HUES6 (cell line): ENCODE measurements at regions not wholly inside any gene's neighbourhood (a gene's known extent, or its start where the extent isn't known, plus 50 kb on each side); places are given as distances from the start of the nearest gene placed in this dataset.

Experiments used
- H3K27ac ChIP-seq: 2 replicates; pipeline ENCODE4 v1.7.0; 2013; ENCODE audit warnings: low read depth, mild to moderate bottlenecking, low read length, inconsistent platforms
- H3K27me3 ChIP-seq: 2 replicates; pipeline ENCODE4 v1.6.1; 2013; ENCODE audit warnings: low read length; ENCODE audit not compliant: control insufficient read depth, insufficient read depth
- H3K36me3 ChIP-seq: 2 replicates; pipeline ENCODE4 v1.6.1; 2013; ENCODE audit warnings: low read length; ENCODE audit not compliant: control insufficient read depth, insufficient read depth
- H3K4me1 ChIP-seq: 2 replicates; pipeline ENCODE4 v1.6.1; 2013; ENCODE audit warnings: low read length; ENCODE audit not compliant: control insufficient read depth, insufficient read depth
- H3K4me3 ChIP-seq: 2 replicates; pipeline ENCODE4 v1.5.1; 2013; ENCODE audit warnings: low read depth, low read length
- H3K9ac ChIP-seq: one replicate; pipeline ENCODE4 v1.6.1; 2013; ENCODE audit warnings: mild to moderate bottlenecking, low read length
- H3K9me3 ChIP-seq: 2 replicates; pipeline ENCODE4 v1.6.1; 2013; ENCODE audit warnings: low read depth, low read length; ENCODE audit not compliant: control insufficient read depth, insufficient read depth

DNA sequence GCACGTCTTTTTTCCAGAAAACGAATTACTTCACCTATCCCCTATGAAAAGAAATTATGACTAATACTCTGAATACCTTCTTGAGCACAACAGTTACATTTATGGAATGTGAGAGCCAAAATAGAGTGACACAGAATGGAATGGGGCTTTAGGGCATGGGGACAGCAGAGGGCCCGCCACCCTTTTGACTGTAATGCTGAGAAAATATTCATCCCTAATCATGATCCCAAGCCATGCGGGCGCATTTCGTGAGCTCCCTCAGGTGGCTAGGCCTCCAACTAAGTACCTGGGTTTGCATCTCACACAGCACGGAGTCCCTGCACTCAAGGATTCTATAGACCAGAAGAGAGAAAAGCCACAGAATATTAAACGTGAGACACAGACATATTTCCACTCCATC, 212.6 kb downstream of the SOD2 start:
- H3K9me3 ChIP-seq = no peaks in the 10 kb centered on the region
- H3K27ac ChIP-seq = no peak overlapping the region
- H3K27me3 ChIP-seq = no peaks in the 10 kb centered on the region
- no peak overlapping the region for H3K4me3 ChIP-seq
- H3K36me3 ChIP-seq = no peaks in the 10 kb centered on the region
- H3K9ac ChIP-seq = no peak overlapping the region
- H3K4me1 ChIP-seq = no peaks in the 10 kb centered on the region

DNA sequence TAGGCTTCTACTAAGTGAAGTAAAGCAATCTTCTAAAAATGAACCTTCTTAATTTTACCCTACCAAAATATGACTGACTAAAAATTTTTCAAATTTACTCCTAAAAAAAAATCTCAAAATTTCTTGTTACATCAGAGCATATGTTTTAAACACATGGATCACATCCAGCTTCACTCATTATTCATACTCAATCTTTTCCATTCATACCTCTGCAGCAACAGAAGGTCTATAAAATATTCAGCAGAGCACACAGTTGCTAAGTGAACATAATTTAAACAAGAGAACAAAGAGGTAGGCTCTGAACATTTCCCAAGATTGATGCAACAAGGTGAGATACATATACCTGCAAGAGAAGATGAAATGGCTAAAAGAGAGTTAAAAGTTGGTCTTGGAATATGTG, 213.9 kb downstream of the SOD2 start:
- Histone ChIP-seq H3K9ac (no peak overlapping the region), H3K9me3 (no peaks in the 10 kb centered on the region), H3K4me3 (no peak overlapping the region), H3K27me3 (no peaks in the 10 kb centered on the region), H3K4me1 (no peaks in the 10 kb centered on the region), H3K36me3 (no peaks in the 10 kb centered on the region), H3K27ac (no peak overlapping the region)

DNA sequence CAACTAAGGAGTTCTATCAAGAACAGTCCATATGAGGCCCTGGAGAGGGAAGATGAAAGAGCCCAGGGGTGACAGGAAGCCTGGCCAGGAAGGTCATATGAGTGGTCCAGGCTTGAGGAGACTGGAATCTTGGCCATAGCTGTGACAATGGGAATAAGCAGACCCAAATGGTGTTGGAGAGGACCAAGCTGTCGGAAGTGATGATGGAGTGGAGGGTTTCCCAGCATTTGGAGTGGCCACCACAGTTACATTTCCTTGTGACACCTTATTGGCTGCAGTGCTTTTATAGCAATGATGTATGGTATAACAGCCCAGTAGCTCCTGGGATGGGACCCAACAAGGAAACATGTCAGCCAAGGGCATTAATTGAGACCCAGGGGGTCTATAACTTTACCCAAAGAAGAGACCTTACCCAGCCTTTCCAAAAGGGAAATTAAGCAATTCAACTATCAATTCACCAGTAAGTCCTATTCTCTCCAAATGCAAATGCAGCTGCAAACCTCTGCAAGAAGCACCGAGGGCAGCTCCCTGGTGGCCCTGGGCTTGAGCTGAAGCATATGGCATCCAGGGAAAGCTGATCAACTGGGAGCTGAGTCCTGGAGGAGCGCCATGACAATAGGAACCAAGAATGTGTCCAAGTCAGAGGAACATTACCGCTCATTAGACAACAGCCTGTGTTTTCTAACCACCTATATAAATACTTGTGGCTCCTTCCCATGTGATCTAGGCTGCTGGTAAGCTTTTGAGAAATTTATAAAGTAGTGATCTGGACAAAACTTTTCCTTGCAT, 219.4 kb downstream of the SOD2 start:
- H3K27ac ChIP-seq = no peak overlapping the region
- no peaks in the 10 kb centered on the region for H3K27me3 ChIP-seq
- H3K9me3 ChIP-seq = peaks cover 11% of the 10 kb centered on the region; the same call in 1 of the 2 replicates
- no peak overlapping the region for H3K9ac ChIP-seq
- no peaks in the 10 kb centered on the region for H3K36me3 ChIP-seq
- no peaks in the 10 kb centered on the region for H3K4me1 ChIP-seq
- H3K4me3 ChIP-seq = no peak overlapping the region

GRCh38 chr6:159470397-159470796, 222.6 kb downstream of the SOD2 start:
- Histone ChIP-seq H3K4me1 (no peaks in the 10 kb centered on the region), H3K9me3 (peaks cover 11% of the 10 kb centered on the region; the same call in 1 of the 2 replicates), H3K9ac (no peak overlapping the region), H3K4me3 (no peak overlapping the region), H3K27ac (no peak overlapping the region), H3K27me3 (no peaks in the 10 kb centered on the region), H3K36me3 (no peaks in the 10 kb centered on the region)

DNA sequence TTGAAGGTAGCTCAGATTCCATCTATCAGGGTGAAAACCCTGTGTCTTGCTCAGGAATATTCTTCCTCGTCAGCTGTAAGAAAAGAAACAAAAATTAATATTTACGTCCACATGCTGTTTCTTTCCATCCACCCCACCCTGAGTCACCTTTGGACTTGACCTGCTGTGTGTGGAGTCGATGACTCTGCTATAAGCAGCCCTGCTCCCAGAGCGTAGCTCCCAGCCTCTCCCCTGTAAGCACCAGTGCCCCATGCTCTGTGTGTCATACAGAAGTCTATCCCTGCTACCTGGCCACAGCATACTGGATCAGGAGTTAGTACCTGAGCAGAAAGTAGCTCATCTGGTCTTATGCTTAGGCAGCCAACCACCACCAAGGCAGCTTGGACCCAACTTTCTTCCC, 223.6 kb downstream of the SOD2 start:
- no peak overlapping the region for H3K9ac ChIP-seq
- no peaks in the 10 kb centered on the region for H3K4me1 ChIP-seq
- H3K27ac ChIP-seq = no peak overlapping the region
- H3K4me3 ChIP-seq = no peak overlapping the region
- no peaks in the 10 kb centered on the region for H3K27me3 ChIP-seq
- peaks cover 11% of the 10 kb centered on the region; the same call in 1 of the 2 replicates for H3K9me3 ChIP-seq
- no peaks in the 10 kb centered on the region for H3K36me3 ChIP-seq

DNA sequence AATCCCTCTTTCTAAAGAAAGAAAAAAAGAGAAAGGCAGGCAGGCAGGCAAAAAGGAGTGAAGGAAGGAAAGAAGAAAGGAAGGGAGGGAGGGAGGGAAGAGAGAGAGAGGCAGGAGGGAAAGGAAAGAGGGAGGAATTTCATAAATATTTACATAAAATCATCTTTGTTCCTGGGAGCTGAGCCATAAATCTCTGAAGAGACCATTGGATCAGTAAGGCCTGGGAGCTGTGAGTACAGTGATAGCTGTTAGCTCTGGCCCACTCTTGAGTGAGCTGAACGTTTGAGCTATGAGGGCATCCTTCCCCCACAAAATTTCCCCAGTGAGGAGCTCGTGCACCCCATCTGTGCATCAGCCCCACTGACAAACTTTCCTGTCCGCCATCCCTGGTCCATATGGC, 224.0 kb downstream of the SOD2 start:
- H3K27ac ChIP-seq = no peak overlapping the region
- no peak overlapping the region for H3K9ac ChIP-seq
- no peaks in the 10 kb centered on the region for H3K36me3 ChIP-seq
- no peaks in the 10 kb centered on the region for H3K4me1 ChIP-seq
- no peak overlapping the region for H3K4me3 ChIP-seq
- no peaks in the 10 kb centered on the region for H3K27me3 ChIP-seq
- H3K9me3 ChIP-seq = peaks cover 11% of the 10 kb centered on the region; the same call in 1 of the 2 replicates

DNA sequence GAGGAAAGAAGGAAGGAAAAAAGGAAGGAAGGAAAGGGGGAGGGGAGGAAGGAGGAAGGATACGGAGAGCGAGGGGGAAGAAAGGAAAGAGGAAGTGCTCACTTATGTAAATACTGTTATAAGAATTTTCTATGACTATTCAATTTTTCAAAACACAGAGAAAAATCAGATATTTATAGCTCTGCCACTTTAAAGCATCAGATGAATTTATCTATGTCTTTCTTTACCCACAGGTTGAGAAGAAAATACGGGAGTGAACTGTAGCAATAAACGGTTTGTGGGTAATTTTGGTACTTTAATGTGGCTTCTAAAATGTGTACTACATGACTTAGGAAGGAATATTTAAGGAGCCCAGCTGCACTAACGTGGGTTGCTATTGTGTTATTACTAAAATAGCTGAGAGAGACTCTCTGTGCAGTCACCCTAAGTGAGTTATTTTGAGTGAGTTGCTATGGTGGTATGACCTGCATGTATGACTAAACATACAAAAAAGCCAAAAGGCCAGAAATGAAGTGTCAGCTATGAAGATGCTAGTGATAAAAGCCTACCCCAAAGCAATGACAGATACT, 225.5 kb downstream of the SOD2 start:
- no peaks in the 10 kb centered on the region for H3K27me3 ChIP-seq
- H3K9me3 ChIP-seq = peaks cover 11% of the 10 kb centered on the region; the same call in 1 of the 2 replicates
- no peak overlapping the region for H3K4me3 ChIP-seq
- no peaks in the 10 kb centered on the region for H3K36me3 ChIP-seq
- H3K4me1 ChIP-seq = no peaks in the 10 kb centered on the region
- H3K27ac ChIP-seq = no peak overlapping the region
- no peak overlapping the region for H3K9ac ChIP-seq

DNA sequence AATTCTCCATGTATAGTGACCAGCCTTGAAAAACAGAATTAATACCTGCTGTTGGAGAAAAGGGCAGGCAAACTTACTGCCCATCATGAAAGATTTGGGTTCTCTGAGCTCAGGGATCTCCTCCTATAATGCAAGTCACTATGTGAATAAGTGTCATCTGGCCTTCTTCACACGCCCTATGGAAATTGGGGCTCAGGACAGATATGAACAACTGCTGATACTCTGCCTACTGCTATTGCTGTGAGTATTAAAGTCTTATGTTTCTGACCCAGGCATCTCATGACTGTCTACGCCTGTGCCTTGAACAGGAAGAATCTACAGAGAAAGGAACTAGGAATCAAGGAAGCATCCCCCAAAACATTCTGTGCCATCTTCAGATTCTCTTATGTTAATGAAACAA, 226.1 kb downstream of the SOD2 start:
- H3K27me3 ChIP-seq = no peaks in the 10 kb centered on the region
- no peaks in the 10 kb centered on the region for H3K36me3 ChIP-seq
- H3K27ac ChIP-seq = no peak overlapping the region
- no peak overlapping the region for H3K4me3 ChIP-seq
- no peak overlapping the region for H3K9ac ChIP-seq
- H3K4me1 ChIP-seq = no peaks in the 10 kb centered on the region
- H3K9me3 ChIP-seq = peaks cover 11% of the 10 kb centered on the region; the same call in 1 of the 2 replicates

GRCh38 chr6:159464816-159465215, 228.2 kb downstream of the SOD2 start:
- Histone ChIP-seq H3K4me3 (no peak overlapping the region), H3K36me3 (no peaks in the 10 kb centered on the region), H3K27ac (no peak overlapping the region), H3K4me1 (peaks cover 5% of the 10 kb centered on the region; the same call in 1 of the 2 replicates), H3K9me3 (no peaks in the 10 kb centered on the region), H3K9ac (no peak overlapping the region), H3K27me3 (no peaks in the 10 kb centered on the region)

GRCh38 chr6:159463119-159463829, 229.8 kb downstream of the SOD2 start:
- Histone ChIP-seq H3K9ac (no peak overlapping the region), H3K27ac (no peak overlapping the region), H3K36me3 (no peaks in the 10 kb centered on the region), H3K27me3 (no peaks in the 10 kb centered on the region), H3K9me3 (no peaks in the 10 kb centered on the region), H3K4me1 (peaks cover 5% of the 10 kb centered on the region; the same call in 1 of the 2 replicates), H3K4me3 (no peak overlapping the region)

DNA sequence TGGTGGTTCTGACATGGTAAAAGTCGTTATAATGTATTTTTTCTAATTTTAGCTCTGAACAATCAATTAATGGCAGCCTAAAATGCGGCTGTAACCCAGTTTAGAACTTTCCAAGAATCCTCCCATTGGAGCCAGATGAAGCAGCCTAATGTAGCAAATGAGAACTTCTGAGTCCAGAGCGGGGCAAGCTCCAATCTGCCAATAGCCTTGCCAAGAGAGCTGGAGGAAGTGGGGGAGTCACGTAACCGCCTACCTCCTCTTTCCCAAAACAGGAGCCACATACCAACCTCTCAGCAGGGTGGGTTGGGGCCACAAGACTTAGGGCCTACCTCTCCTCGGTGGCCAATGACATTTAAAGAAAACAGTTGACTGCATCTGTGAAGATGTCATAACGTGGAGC, 230.6 kb downstream of the SOD2 start:
- no peak overlapping the region for H3K9ac ChIP-seq

More for the DNA sequence above, 230.6 kb downstream of the SOD2 start:
- Histone ChIP-seq H3K4me3 (no peak overlapping the region), H3K9me3 (no peaks in the 10 kb centered on the region), H3K27ac (no peak overlapping the region), H3K4me1 (peaks cover 5% of the 10 kb centered on the region; the same call in 1 of the 2 replicates), H3K27me3 (no peaks in the 10 kb centered on the region), H3K36me3 (no peaks in the 10 kb centered on the region)
